H4 (cell line): ENCODE measurements at regions not wholly inside any gene's neighbourhood (a gene's known extent, or its start where the extent isn't known, plus 50 kb on each side); places are given as distances from the start of the nearest gene placed in this dataset.
"Not testable (repeated sequence)": the region's sequence is repeated elsewhere in the genome, so short reads cannot be mapped to it uniquely, and the experiment has no call there.

Source experiments
- DNase-seq: peaks from one replicate; pipeline ENCODE4 v3.0.0-alpha.2; 2015; ENCODE audit warnings: low spot score

- no peak for DNase-seq
Measured at GRCh38 chr5:167916261-167916691, 375.2 kb upstream of the WWC1 start.

GRCh38 chr5:167916706-167917105, 374.7 kb upstream of the WWC1 start:
- DNase-seq, result no peak

- DNase-seq, result no peak
Measured at GRCh38 chr5:167918184-167918812, 373.1 kb upstream of the WWC1 start.

- DNase-seq, result no peak
Measured at GRCh38 chr5:167918813-167919483, 372.5 kb upstream of the WWC1 start.

GRCh38 chr5:167920589-167920988, 370.9 kb upstream of the WWC1 start:
- DNase-seq, result peak; percentile 26

GRCh38 chr5:167921796-167922195, 369.6 kb upstream of the WWC1 start:
- no peak for DNase-seq

- no peak for DNase-seq
Measured at GRCh38 chr5:167923396-167923795, 368.0 kb upstream of the WWC1 start.

GRCh38 chr5:167929841-167930240, 361.6 kb upstream of the WWC1 start:
- no peak for DNase-seq

GRCh38 chr5:167934551-167934971, 356.9 kb upstream of the WWC1 start:
- DNase-seq, result no peak

GRCh38 chr5:167936022-167936421, 355.4 kb upstream of the WWC1 start:
- no peak for DNase-seq

- no peak for DNase-seq
Measured at GRCh38 chr5:167936944-167937634, 354.4 kb upstream of the WWC1 start.

- DNase-seq, result no peak
Measured at GRCh38 chr5:167937635-167937998, 353.8 kb upstream of the WWC1 start.

GRCh38 chr5:167939686-167940085, 351.8 kb upstream of the WWC1 start:
- no peak for DNase-seq

- no peak for DNase-seq
Measured at GRCh38 chr5:167940911-167941310, 350.5 kb upstream of the WWC1 start.

GRCh38 chr5:167941556-167941955, 349.9 kb upstream of the WWC1 start:
- not testable (repeated sequence) for DNase-seq

GRCh38 chr5:167943343-167943742, 348.1 kb upstream of the WWC1 start:
- no peak for DNase-seq

GRCh38 chr5:167944121-167944852, 347.2 kb upstream of the WWC1 start:
- DNase-seq, result no peak

GRCh38 chr5:167945542-167946384, 345.7 kb upstream of the WWC1 start:
- DNase-seq, result peak; percentile 73

GRCh38 chr5:167947306-167947705, 344.1 kb upstream of the WWC1 start:
- DNase-seq, result no peak

- DNase-seq, result no peak
Measured at GRCh38 chr5:167948251-167948650, 343.2 kb upstream of the WWC1 start.

GRCh38 chr5:167949435-167949834, 342.0 kb upstream of the WWC1 start:
- no peak for DNase-seq
